ENCODE measurements at regions not wholly inside any gene's neighbourhood (a gene's known extent, or its start where the extent isn't known, plus 50 kb on each side); places are given as distances from the start of the nearest gene placed in this dataset.
"Not testable (repeated sequence)": the region's sequence is repeated elsewhere in the genome, so short reads cannot be mapped to it uniquely, and the experiment has no call there.

- DNase-seq (ENCODE audit: extremely low read depth in 1 of 2, low read depth in 1 of 2) = no peak
These were observed 85.7 kb upstream of the FBXL17 start for GRCh38 chr5:108467563-108467962.

GRCh38 chr5:108461628-108462367 is 79.9 kb upstream of the FBXL17 start:
- DNase-seq (ENCODE audit: extremely low read depth in 1 of 2, low read depth in 1 of 2) = no peak

- no peak for DNase-seq (ENCODE audit: extremely low read depth in 1 of 2, low read depth in 1 of 2)
These were observed 77.9 kb upstream of the FBXL17 start for GRCh38 chr5:108459769-108460168.

GRCh38 chr5:108451269-108451668 is 69.4 kb upstream of the FBXL17 start:
- no peak for DNase-seq (ENCODE audit: extremely low read depth in 1 of 2, low read depth in 1 of 2)

GRCh38 chr5:108444130-108444529 is 62.2 kb upstream of the FBXL17 start:
- not testable (repeated sequence) for DNase-seq (ENCODE audit: extremely low read depth in 1 of 2, low read depth in 1 of 2)

- DNase-seq (ENCODE audit: extremely low read depth in 1 of 2, low read depth in 1 of 2) = not testable (repeated sequence)
These were observed 60.3 kb upstream of the FBXL17 start for GRCh38 chr5:108442063-108442651.

GRCh38 chr5:108437425-108437824 is 55.5 kb upstream of the FBXL17 start:
- DNase-seq (ENCODE audit: extremely low read depth in 1 of 2, low read depth in 1 of 2) = no peak

- DNase-seq (ENCODE audit: extremely low read depth in 1 of 2, low read depth in 1 of 2) = no peak
These were observed 54.8 kb upstream of the FBXL17 start for GRCh38 chr5:108436696-108437095.

GRCh38 chr5:108433600-108433999 is 51.7 kb upstream of the FBXL17 start:
- DNase-seq (ENCODE audit: extremely low read depth in 1 of 2, low read depth in 1 of 2) = no peak

GRCh38 chr5:108432024-108432423 is 50.1 kb upstream of the FBXL17 start:
- DNase-seq (ENCODE audit: extremely low read depth in 1 of 2, low read depth in 1 of 2) = no peak

Measured in stimulated activated CD8-positive, alpha-beta memory T cell treated with anti-CD3 and anti-CD28 coated beads, Interleukin-7, amount 100 ng/mL, for 48 hours (primary cell).